ENCODE measurements at regions not wholly inside any gene's neighbourhood (a gene's known extent, or its start where the extent isn't known, plus 50 kb on each side); places are given as distances from the start of the nearest gene placed in this dataset.
"Not testable (repeated sequence)": the region's sequence is repeated elsewhere in the genome, so short reads cannot be mapped to it uniquely, and the experiment has no call there.

- DNase-seq (ENCODE audit: missing footprints), result no peak
- intact Hi-C loops (cut with DNase I), result no loop called here
- ATAC-seq, result no peak
Measured at GRCh38 chr2:67318993-67319481, 78.1 kb upstream of the ETAA1 start.

GRCh38 chr2:67320861-67321587, 76.1 kb upstream of the ETAA1 start:
- intact Hi-C loops (cut with DNase I), result loop anchor here (5.0 kb wide), 1 partner anchor 889 kb away; no protein-coding TSS in a partner anchor

GRCh38 chr2:67321588-67321903, 75.6 kb upstream of the ETAA1 start:
- no peak for DNase-seq (ENCODE audit: missing footprints)
- intact Hi-C loops (cut with DNase I), result loop anchor here (5.0 kb wide), 1 partner anchor 889 kb away; no protein-coding TSS in a partner anchor
- ATAC-seq, result no peak

More at GRCh38 chr2:67320861-67321587, 76.1 kb upstream of the ETAA1 start:
- ATAC-seq (no peak), DNase-seq (ENCODE audit: missing footprints) (no peak)

- intact Hi-C loops (cut with DNase I), result loop anchor here (5.0 kb wide), 1 partner anchor 890 kb away; no protein-coding TSS in a partner anchor
- DNase-seq (ENCODE audit: missing footprints) (no peak), ATAC-seq (peak; percentile 63)
Measured at GRCh38 chr2:67322353-67323001, 74.7 kb upstream of the ETAA1 start.

- ATAC-seq, result no peak
- no peak for DNase-seq (ENCODE audit: missing footprints)
- intact Hi-C loops (cut with DNase I), result loop anchor here (5.0 kb wide), 1 partner anchor 891 kb away; no protein-coding TSS in a partner anchor
Measured at GRCh38 chr2:67323209-67323991, 73.7 kb upstream of the ETAA1 start.

GRCh38 chr2:67329513-67329912, 67.6 kb upstream of the ETAA1 start:
- ATAC-seq (no peak), DNase-seq (ENCODE audit: missing footprints) (no peak)
- intact Hi-C loops (cut with DNase I), result no loop called here

GRCh38 chr2:67329951-67330350, 67.2 kb upstream of the ETAA1 start:
- DNase-seq (ENCODE audit: missing footprints) (no peak), ATAC-seq (no peak)
- intact Hi-C loops (cut with DNase I), result no loop called here

GRCh38 chr2:67331419-67332086, 65.6 kb upstream of the ETAA1 start:
- intact Hi-C loops (cut with DNase I); DNase-seq (ENCODE audit: missing footprints); ATAC-seq: not testable (repeated sequence)

GRCh38 chr2:67337903-67338302, 59.2 kb upstream of the ETAA1 start:
- DNase-seq (ENCODE audit: missing footprints), result no peak
- no peak for ATAC-seq
- intact Hi-C loops (cut with DNase I), result no loop called here

GRCh38 chr2:67338601-67339233, 58.4 kb upstream of the ETAA1 start:
- ATAC-seq, result no peak
- intact Hi-C loops (cut with DNase I), result no loop called here
- DNase-seq (ENCODE audit: missing footprints), result no peak

GRCh38 chr2:67339234-67339885, 57.8 kb upstream of the ETAA1 start:
- ATAC-seq (no peak), DNase-seq (ENCODE audit: missing footprints) (no peak)
- intact Hi-C loops (cut with DNase I), result no loop called here

- intact Hi-C loops (cut with DNase I), result loop anchor here (1.0 to 10.0 kb wide), 2 partner anchors 224 to 310 kb away; no protein-coding TSS in a partner anchor
- ATAC-seq, result peak; percentile 96
- no peak for DNase-seq (ENCODE audit: missing footprints)
Measured at GRCh38 chr2:67340133-67341011, 56.8 kb upstream of the ETAA1 start.

- ATAC-seq (no peak), DNase-seq (ENCODE audit: missing footprints) (no peak)
- intact Hi-C loops (cut with DNase I), result loop anchor here (10.0 kb wide), 1 partner anchor 224 kb away; no protein-coding TSS in a partner anchor
Measured at GRCh38 chr2:67341012-67341318, 56.2 kb upstream of the ETAA1 start.

GRCh38 chr2:67341336-67341735, 55.8 kb upstream of the ETAA1 start:
- DNase-seq (ENCODE audit: missing footprints) (no peak), ATAC-seq (no peak)
- intact Hi-C loops (cut with DNase I), result loop anchor here (10.0 kb wide), 1 partner anchor 223 kb away; no protein-coding TSS in a partner anchor

GRCh38 chr2:67342394-67342793, 54.7 kb upstream of the ETAA1 start:
- intact Hi-C loops (cut with DNase I), result loop anchor here (2.0 to 10.0 kb wide), 2 partner anchors 50 to 222 kb away; no protein-coding TSS in a partner anchor
- ATAC-seq (no peak), DNase-seq (ENCODE audit: missing footprints) (no peak)

- no peak for DNase-seq (ENCODE audit: missing footprints)
- intact Hi-C loops (cut with DNase I), result loop anchor here (10.0 kb wide), 1 partner anchor 218 kb away; no protein-coding TSS in a partner anchor
- ATAC-seq, result no peak
Measured at GRCh38 chr2:67346718-67347407, 50.3 kb upstream of the ETAA1 start.
